ENCODE measurements at regions not wholly inside any gene's neighbourhood (a gene's known extent, or its start where the extent isn't known, plus 50 kb on each side); places are given as distances from the start of the nearest gene placed in this dataset.

GRCh38 chr16:61403386-61403785, 632.9 kb downstream of the CDH8 start:
- TF ChIP-seq, protein P1, sequence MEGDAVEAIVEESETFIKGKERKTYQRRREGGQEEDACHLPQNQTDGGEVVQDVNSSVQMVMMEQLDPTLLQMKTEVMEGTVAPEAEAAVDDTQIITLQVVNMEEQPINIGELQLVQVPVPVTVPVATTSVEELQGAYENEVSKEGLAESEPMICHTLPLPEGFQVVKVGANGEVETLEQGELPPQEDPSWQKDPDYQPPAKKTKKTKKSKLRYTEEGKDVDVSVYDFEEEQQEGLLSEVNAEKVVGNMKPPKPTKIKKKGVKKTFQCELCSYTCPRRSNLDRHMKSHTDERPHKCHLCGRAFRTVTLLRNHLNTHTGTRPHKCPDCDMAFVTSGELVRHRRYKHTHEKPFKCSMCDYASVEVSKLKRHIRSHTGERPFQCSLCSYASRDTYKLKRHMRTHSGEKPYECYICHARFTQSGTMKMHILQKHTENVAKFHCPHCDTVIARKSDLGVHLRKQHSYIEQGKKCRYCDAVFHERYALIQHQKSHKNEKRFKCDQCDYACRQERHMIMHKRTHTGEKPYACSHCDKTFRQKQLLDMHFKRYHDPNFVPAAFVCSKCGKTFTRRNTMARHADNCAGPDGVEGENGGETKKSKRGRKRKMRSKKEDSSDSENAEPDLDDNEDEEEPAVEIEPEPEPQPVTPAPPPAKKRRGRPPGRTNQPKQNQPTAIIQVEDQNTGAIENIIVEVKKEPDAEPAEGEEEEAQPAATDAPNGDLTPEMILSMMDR (IDR thresholded peaks at IDR 0.05 in 4 of 5, conservative IDR thresholded peaks at IDR 0.05 in 1 of 5), result no peak
- no peak for TF ChIP-seq POLR2A (IDR thresholded peaks at IDR 0.05)
